Femur (tissue), 1 donor: ENCODE measurements at regions not wholly inside any gene's neighbourhood (a gene's known extent, or its start where the extent isn't known, plus 50 kb on each side); places are given as distances from the start of the nearest gene placed in this dataset.
"Not testable (repeated sequence)": the region's sequence is repeated elsewhere in the genome, so short reads cannot be mapped to it uniquely, and the experiment has no call there.

Experiments
- DNase-seq: peaks from one replicate; pipeline ENCODE4 v3.0.0-alpha.2; 2017

GRCh38 chr2:143841935-143842334 lies 678.0 kb downstream of the ZEB2 start:
- no peak for DNase-seq

DNA sequence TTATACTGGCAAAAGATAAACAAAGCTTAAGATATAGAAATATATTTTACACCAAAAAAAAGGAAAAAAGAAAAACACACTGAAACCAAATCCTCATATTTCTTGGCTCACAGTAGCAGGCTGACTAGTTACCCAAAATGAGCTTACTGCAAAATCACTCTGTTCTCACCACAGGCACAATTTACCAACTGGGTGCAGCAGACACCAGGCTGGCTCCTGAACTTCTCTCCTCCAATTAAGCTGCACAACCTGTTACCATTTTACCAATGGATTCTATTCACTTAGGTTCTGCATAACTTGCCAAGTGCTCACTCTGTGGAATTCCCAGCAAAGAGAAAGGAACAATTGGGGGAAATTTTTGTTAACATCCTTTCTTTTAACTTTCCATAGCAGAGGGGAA lies 679.3 kb downstream of the ZEB2 start:
- no peak for DNase-seq

DNA sequence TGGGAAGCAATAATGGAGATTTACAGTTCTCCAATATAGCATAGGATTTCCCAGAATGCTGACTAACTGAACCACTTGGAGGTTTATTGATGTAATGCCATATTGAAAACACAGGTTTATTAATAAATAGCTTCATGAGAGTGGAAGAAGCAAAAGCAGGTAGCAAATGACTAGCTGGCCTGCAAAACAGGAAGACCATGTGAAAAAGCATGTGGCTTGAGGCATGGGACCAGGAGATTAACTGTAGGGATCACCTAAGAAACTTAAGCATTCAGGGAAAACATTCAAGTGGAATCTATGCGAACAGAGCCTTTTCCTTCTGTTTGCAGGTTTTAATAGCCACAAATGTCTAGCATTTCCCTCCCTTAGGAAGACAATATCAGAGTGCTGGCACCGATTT lies 679.7 kb downstream of the ZEB2 start:
- no peak for DNase-seq

DNA sequence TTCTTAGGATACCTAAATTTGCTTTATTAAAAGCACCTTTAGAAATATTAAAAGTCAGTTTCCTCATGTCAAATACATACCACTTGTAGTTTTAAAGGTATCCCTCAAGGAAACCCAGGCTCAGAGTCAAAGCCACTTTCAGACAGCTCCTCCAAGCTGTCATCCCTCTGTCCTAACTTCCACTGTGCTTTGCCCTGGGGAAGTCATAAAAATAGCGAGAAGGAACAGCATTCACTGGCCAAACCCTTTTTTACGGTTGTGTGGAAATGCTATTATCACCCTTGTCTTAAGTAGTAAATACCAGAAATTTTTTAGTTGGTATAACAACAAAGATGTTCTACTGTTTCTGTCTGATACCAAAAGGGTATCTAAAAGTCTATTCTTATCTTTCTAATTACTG lies 680.5 kb downstream of the ZEB2 start:
- no peak for DNase-seq

DNA sequence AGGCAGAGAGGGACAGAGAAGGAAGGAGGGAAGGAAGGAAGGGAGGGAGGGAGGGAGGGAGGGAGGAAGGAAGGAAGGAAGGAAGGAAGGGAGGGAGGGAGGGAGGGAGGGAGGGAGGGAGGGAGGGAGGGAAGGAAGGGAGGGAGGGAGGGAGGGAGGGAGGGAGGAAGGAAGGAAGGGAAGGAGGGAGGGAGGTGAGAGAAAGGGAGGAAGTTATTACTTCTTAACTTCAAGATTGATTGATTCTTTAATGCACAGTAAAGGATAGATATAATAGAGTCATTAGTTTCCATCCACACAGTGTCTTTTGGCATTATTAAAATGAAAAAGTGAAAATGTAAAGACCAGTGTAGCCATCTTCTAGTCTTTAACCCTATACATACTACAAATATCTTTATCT lies 682.9 kb downstream of the ZEB2 start:
- DNase-seq = not testable (repeated sequence)

GRCh38 chr2:143835481-143835880 lies 684.4 kb downstream of the ZEB2 start:
- no peak for DNase-seq

DNA sequence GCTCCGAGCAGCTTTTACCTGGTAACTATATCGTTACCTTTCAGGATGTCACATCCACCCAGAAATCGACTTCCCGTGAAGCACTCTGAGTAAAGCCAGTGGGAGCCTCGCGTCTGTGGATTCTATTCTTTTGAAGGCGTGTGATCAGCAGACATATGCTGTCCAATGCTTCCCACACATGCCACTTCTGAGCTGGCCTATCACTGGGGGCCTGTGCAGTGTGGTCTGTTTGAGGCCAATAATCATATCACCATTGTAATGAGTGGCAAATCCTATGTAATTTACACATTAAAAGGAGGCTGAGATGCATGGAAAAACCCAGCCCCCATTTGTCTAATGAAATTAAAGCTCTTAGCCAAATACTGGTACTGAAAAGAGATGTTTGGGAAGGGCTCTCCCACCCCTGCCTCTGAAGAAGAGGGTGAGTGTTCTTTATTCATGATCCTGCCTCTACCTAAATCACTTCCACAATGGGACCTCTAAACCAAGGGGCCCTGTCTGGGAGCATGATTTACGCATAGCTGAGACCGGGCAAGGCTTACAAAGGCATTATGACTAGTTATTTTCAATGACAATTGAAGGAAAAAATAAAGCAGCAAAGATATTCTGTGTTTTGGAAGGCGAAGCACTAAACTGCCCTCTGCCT lies 686.8 kb downstream of the ZEB2 start:
- DNase-seq = no peak

GRCh38 chr2:143830476-143830875 lies 689.4 kb downstream of the ZEB2 start:
- no peak for DNase-seq

GRCh38 chr2:143828763-143829537 lies 691.0 kb downstream of the ZEB2 start:
- DNase-seq = no peak

DNA sequence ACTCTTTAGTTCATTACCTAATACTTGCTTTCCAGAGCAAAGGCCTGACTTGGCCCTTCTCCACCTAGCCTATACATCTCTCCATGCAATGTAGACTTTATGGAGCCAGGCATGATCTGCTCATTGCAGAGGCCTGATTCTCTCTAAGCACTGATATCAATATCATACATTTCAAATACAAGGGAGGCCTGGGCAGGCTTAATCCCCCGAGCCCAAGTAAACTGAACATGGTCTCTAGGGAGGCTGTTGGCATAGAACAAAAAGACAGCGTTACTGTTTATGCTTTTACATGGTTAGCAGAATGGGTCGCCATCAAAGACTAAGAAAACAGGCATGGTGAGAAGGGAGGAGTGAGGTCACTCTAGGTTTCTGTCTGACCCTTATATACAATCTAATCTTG lies 695.1 kb downstream of the ZEB2 start:
- DNase-seq = no peak

DNA sequence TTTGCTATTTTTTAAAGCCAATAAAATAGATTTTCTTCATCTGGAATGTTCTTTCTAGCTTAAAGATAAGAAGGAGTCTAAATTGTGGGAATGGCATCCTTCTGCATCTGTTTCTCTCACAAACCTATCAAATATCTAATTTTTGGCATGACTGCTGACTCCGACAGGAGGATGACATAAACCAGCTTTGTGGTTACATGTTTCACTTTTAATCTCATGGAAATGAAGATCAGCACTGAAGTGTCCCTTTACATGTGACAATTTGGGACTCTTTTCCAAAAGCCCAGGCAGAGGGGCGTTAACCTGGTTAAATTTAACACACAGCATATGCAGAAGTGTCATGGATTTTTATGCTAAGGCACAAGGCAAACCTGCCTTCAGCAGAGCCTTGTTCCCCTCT lies 694.7 kb downstream of the ARHGAP15 start:
- no peak for DNase-seq

- DNase-seq = peak; percentile 35
Measured at GRCh38 chr2:143823296-143823695, 694.1 kb downstream of the ARHGAP15 start.

DNA sequence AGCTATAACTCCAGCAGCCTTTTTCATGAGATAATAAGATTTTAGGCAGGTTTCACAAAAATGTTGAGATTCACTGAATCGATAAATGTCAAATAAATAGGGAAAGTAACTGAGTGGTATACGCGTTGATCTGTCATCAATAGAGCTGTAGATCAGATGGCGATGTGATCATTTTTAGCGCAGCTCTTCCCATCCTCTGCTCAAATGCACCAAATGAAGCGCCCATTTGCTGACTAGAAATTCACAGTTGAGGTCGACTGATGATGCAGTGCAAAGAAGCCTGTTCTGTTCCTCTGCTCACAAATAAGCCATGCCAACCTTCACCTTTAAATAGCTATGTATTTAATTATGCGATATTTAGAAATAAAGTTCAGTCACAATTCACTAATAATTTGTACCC lies 693.5 kb downstream of the ARHGAP15 start:
- DNase-seq = no peak

DNA sequence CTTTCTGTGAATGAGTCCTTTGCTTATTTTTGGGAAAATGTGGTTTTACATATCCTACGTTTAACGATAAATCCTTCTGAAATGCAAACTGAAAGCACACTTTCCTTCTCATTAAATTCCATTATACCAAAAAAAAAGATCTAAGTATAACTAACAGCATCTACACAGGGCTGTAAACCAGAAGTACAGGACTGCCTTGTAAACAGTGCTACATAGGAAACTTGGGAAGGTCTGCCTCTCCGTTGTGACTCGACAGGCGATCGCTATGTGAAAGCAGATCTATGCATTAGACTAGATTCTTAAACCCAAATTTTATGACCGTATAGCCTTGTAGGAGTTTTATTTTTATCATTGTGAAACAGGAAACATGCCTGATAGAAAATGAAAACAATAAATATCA lies 690.5 kb downstream of the ARHGAP15 start:
- no peak for DNase-seq

GRCh38 chr2:143819190-143819735 lies 690.0 kb downstream of the ARHGAP15 start:
- no peak for DNase-seq
